ENCODE measurements at regions not wholly inside any gene's neighbourhood (a gene's known extent, or its start where the extent isn't known, plus 50 kb on each side); places are given as distances from the start of the nearest gene placed in this dataset.

DNA sequence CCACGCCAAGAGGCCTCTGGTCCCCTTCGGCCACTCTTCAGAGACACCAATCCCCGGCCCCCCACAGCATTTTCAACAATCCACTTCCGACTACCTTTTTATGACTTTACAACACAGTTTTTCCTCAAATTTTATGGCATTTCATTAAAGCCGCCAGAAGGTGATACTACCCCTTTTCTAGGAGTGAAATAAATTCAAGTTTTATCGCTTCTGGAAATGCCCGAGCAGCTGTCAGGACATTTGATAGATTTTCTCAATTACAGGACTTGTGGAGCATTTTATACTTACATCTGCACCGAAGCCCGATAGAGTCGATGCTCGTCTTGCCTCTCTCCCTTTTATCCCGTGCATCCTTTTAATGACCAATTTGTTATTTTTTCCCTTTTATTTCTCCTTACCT is 108.1 kb upstream of the CREB1 start:
- no peak overlapping the region for H2AFZ ChIP-seq (ENCODE audit: insufficient read depth, low read depth, low read length, poor library complexity, severe bottlenecking)
- TF ChIP-seq, protein P1, sequence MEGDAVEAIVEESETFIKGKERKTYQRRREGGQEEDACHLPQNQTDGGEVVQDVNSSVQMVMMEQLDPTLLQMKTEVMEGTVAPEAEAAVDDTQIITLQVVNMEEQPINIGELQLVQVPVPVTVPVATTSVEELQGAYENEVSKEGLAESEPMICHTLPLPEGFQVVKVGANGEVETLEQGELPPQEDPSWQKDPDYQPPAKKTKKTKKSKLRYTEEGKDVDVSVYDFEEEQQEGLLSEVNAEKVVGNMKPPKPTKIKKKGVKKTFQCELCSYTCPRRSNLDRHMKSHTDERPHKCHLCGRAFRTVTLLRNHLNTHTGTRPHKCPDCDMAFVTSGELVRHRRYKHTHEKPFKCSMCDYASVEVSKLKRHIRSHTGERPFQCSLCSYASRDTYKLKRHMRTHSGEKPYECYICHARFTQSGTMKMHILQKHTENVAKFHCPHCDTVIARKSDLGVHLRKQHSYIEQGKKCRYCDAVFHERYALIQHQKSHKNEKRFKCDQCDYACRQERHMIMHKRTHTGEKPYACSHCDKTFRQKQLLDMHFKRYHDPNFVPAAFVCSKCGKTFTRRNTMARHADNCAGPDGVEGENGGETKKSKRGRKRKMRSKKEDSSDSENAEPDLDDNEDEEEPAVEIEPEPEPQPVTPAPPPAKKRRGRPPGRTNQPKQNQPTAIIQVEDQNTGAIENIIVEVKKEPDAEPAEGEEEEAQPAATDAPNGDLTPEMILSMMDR (IDR thresholded peaks at IDR 0.05) = no peak
- no peak overlapping the region for H3K9ac ChIP-seq (ENCODE audit: insufficient read depth, low read length, poor library complexity, severe bottlenecking)
- no peak for DNase-seq
- WGBS (ENCODE audit: insufficient coverage) = 100% methylated on average over 6 of the region's 12 CpGs
- H4K20me1 ChIP-seq (ENCODE audit: insufficient read depth, low read length) = no peaks in the 10 kb centered on the region
- H3K4me2 ChIP-seq (replicated peaks; ENCODE audit: extremely low read depth, low read length, poor library complexity, severe bottlenecking) = no peak overlapping the region
- peaks cover 0 to 2% of the 10 kb centered on the region in 2 donors for H3K36me3 Mint-ChIP-seq
- peaks cover 0 to 3% (median 3%) of the 10 kb centered on the region in 3 donors for H3K27me3 Mint-ChIP-seq (ENCODE audit: low read depth in 3 of 3)
- no peaks in the 10 kb centered on the region for H3K27me3 ChIP-seq (ENCODE audit: control insufficient read depth in 2 of 2, insufficient read depth in 2 of 2, low read length in 2 of 2)
- no peak overlapping the region for H3K4me3 Mint-ChIP-seq
- H3K9me3 ChIP-seq (replicated peaks in 1 of 2; ENCODE audit: control insufficient read depth in 1 of 2, insufficient read depth in 1 of 2, low read length in 2 of 2) = no peaks in the 10 kb centered on the region
- no peaks in the 10 kb centered on the region for H3K36me3 ChIP-seq (replicated peaks in 1 of 2; ENCODE audit: control insufficient read depth in 1 of 2, insufficient read depth in 2 of 2, low read length in 2 of 2)
- no peak overlapping the region for H3K27ac ChIP-seq (ENCODE audit: low read depth in 1 of 2, low read length in 2 of 2)
- H3K4me3 ChIP-seq (replicated peaks in 1 of 3; ENCODE audit: low read depth in 2 of 3, low read length in 3 of 3) = no peak overlapping the region
- H3K4me1 Mint-ChIP-seq = peaks cover 4% of the 10 kb centered on the region
- no peak overlapping the region for H3K27ac Mint-ChIP-seq
- no peaks in the 10 kb centered on the region for H3K79me2 ChIP-seq (ENCODE audit: insufficient read depth, low read length)
- intact Hi-C loops (cut with micrococcal nuclease) = no loop called here
- H3K9me3 Mint-ChIP-seq = peaks cover 0 to 20% (median 7%) of the 10 kb centered on the region in 7 donors
- H3K4me1 ChIP-seq (ENCODE audit: control insufficient read depth in 1 of 2, insufficient read depth in 2 of 2, low read length in 2 of 2) = no peaks in the 10 kb centered on the region

DNA sequence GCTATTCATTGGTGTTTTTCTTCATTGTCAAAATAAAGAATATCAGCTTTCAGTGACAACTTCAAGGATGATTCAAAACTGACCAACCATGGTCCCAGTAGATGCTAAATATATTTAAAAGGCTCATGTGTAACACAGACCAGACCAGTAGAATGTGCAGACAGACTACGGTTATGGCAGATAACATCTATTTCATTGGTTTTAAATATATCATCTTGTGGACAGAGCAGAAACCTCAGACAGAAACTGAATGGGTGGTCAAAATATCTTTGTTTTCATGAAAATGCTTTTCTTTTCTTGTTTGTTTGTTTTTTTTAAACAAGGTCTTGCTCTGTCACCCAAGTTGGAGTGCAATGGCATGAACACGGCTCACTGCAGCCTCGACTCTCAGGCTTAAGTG is 107.4 kb upstream of the CREB1 start:
- H2AFZ ChIP-seq (ENCODE audit: insufficient read depth, low read depth, low read length, poor library complexity, severe bottlenecking) = no peak overlapping the region
- Mint-ChIP-seq H3K4me1 (peaks cover 4% of the 10 kb centered on the region), H3K4me3 (no peak overlapping the region), H3K27ac (no peak overlapping the region), H3K36me3 (peaks cover 0 to 2% of the 10 kb centered on the region in 2 donors), H3K9me3 (peaks cover 0 to 20% (median 7%) of the 10 kb centered on the region in 7 donors), H3K27me3 (ENCODE audit: low read depth in 3 of 3) (peaks cover 0 to 3% (median 3%) of the 10 kb centered on the region in 3 donors)
- no peaks in the 10 kb centered on the region for H3K9me3 ChIP-seq (replicated peaks in 1 of 2; ENCODE audit: control insufficient read depth in 1 of 2, insufficient read depth in 1 of 2, low read length in 2 of 2)
- H4K20me1 ChIP-seq (ENCODE audit: insufficient read depth, low read length) = no peaks in the 10 kb centered on the region
- 80% methylated on average over 1 of the region's 3 CpGs for WGBS (ENCODE audit: insufficient coverage)
- H3K27me3 ChIP-seq (ENCODE audit: control insufficient read depth in 2 of 2, insufficient read depth in 2 of 2, low read length in 2 of 2) = no peaks in the 10 kb centered on the region
- H3K4me3 ChIP-seq (replicated peaks in 1 of 3; ENCODE audit: low read depth in 2 of 3, low read length in 3 of 3) = no peak overlapping the region
- no peaks in the 10 kb centered on the region for H3K36me3 ChIP-seq (replicated peaks in 1 of 2; ENCODE audit: control insufficient read depth in 1 of 2, insufficient read depth in 2 of 2, low read length in 2 of 2)
- intact Hi-C loops (cut with micrococcal nuclease) = no loop called here
- no peak for DNase-seq
- H3K4me1 ChIP-seq (ENCODE audit: control insufficient read depth in 1 of 2, insufficient read depth in 2 of 2, low read length in 2 of 2) = no peaks in the 10 kb centered on the region
- no peaks in the 10 kb centered on the region for H3K79me2 ChIP-seq (ENCODE audit: insufficient read depth, low read length)
- TF ChIP-seq, protein P1 (IDR thresholded peaks at IDR 0.05) = no peak
- no peak overlapping the region for H3K27ac ChIP-seq (ENCODE audit: low read depth in 1 of 2, low read length in 2 of 2)
- no peak overlapping the region for H3K9ac ChIP-seq (ENCODE audit: insufficient read depth, low read length, poor library complexity, severe bottlenecking)
- H3K4me2 ChIP-seq (replicated peaks; ENCODE audit: extremely low read depth, low read length, poor library complexity, severe bottlenecking) = no peak overlapping the region
